GM19452 (cell line): ENCODE measurements at regions not wholly inside any gene's neighbourhood (a gene's known extent, or its start where the extent isn't known, plus 50 kb on each side); places are given as distances from the start of the nearest gene placed in this dataset.

Experiments
- ATAC-seq: cut with Tn5 transposase; IDR thresholded peaks from one replicate; pipeline ENCODE4 v1.9.1; 2021; ENCODE audit not compliant: unreplicated experiment

DNA sequence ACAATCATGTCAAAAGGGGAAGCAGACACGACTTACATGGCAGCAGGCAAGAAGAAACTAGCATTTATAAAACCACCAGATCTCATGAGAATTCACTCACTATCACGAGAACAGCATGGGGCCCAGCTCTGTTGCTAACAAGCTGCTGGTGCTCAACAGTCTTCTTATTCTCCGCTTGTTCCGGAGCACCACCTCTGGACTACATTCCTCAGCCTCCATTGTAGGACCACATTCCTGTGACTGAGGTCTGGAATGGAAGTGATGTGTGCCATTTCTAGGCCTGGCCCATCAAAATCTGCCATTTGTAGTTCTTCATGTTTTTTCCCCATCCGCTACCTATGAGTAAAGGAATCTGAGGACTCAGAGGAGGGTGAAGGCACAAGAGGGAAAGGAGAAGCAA lies 111.5 kb upstream of the PTCHD1 start:
- ATAC-seq = no peak

DNA sequence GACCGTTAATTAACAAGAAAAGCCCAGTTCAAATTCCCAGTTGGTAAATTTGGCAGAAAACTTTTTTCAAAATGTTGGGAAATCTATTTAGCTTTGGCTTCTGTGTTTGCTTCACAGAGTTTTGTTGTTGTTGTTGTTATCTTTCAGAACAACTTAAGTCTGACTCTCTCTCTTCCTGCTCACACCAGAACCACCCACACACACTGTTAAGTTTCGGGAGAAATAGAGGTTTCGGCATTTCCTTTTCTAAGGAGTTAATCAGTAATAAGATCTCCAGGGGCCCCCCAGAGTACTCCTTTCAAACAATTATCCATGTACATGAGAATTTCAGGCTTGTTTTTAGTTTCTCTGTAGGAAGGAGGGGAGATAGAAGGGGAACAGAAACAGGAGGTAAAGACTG lies 106.2 kb upstream of the PTCHD1 start:
- no peak for ATAC-seq

DNA sequence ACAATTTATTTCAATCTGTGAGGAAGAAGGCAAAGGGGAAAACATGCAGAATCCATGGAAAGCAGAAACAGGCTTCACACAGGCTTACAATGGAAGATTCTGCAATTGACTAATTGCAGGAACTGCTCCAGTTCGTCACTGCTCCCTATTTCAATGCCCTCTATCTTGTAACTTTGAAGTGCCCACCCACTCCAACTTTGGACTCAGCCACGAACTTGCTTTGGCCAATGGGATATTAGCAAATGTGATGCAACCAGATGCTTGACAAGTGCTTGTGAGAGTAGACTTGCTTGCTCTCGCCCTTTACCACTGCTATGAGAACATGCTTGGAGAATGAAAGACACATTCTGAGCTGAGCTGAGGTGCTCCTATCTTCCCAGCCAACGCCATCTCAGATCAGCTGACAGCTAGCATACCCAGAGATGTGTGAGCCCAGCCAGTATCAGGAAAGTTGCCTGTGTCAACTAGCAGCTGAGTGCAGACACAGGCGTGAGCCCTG lies 105.7 kb upstream of the PTCHD1 start:
- ATAC-seq = no peak

DNA sequence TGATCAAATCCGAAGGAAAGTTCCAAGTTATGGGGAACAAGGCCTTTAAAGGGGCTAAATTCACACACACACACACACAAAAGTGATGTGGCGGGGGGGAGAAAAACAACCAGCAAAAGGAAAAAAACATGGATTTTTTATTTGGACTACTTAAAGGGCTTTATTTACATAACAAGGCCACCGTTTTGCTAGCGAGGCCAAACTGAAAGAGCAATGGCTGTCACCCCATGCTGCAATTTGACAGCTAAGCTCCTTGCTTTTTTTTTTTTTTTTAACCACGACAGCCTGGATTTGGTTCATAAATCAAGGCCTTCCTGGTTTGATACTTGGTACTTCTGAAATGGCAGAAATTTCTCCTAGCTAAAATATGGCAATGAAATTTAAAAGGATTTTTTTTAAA lies 99.6 kb upstream of the PTCHD1 start:
- ATAC-seq = no peak

DNA sequence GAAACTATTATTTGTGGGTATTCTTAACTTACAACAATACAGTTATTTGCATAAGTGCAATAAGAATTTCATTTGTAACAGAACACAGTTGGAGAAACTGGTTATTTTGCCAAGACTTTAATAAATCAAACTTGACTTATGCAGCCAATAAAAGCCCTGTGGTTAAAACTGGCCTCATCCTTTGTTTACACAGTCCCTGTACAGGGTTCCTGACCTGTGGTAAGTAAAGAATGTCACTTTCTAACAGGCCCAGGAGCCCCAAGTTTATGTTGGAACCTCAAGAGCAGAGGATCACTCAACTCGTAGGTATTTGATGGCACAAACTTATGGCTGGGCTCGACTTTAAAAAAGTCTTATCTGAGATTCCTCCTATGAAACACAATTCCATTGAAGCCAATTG lies 88.6 kb upstream of the PTCHD1 start:
- no peak for ATAC-seq

DNA sequence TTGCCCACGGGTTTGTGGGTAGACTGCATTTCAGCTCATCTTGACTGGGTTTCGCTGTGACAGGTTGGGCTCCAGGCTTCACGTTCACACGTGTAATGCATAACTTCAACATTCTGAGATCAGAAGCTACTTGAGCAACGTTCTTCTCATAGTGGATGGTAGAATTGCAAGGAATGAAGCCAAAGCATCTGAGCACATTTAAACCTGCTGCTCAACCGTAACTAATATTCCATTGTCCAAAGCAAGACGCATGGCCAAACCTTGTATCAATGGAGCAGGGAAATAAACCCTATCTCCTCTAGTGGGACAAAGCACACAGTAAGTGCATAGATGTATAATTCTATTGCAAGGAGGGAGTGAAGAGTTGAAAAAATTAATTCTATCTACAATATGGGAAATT lies 86.5 kb upstream of the PTCHD1 start:
- no peak for ATAC-seq

DNA sequence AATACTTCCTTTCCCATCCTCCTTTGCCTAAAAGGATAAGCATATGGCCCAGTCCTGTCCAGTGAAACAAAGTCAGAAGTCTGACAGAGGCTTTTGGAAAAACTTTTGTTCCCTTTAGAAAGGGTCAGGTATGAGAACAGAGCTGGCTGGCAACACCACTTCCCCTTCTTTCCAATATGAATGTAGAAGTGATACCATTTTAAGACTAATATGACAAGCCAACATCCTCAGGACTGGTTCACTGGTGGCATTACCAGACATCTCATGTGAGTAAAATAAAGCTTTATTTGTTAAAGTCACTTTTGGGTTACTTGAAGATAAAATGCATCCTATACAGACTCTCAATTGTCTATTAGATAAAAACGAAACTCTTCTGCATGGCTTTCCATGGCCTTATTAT lies 83.6 kb upstream of the PTCHD1 start:
- no peak for ATAC-seq

DNA sequence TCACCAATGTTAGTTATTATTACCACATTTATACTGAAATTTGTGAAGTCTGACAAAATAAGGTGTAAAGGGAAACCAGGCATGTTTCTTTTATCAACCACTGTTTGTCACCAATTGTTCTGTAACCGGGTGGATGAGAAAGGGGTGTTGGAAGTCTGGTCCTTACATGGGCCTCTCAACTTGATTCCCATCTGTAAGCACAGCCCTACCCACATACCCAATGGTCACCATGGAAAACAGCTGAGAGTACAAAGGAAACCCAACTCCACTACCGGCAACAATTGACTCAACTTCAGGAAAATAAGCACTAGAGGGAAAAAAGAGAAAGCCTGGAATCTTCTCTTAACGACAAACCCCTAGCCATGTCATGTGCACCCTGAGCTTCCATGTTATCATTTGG lies 70.8 kb upstream of the PTCHD1 start:
- ATAC-seq = no peak

DNA sequence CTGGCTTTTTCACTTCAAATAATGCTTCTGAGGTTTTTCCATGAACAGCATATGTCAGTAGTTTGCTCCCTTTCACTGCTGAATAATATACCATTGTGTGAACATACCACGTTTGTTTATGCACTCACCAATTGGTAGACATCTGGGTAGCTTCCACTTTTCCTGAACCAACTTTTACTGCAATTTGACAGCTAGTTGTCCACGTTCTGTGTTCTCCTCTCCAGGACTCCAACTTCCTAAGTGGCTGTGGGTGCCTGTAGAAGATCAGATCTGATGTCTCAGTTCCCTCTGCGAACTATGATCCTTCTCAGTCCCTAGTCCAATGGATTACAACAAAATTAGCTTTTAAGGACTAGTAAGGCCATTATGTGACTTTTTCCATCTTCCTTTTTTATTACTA lies 64.7 kb upstream of the PTCHD1 start:
- no peak for ATAC-seq

DNA sequence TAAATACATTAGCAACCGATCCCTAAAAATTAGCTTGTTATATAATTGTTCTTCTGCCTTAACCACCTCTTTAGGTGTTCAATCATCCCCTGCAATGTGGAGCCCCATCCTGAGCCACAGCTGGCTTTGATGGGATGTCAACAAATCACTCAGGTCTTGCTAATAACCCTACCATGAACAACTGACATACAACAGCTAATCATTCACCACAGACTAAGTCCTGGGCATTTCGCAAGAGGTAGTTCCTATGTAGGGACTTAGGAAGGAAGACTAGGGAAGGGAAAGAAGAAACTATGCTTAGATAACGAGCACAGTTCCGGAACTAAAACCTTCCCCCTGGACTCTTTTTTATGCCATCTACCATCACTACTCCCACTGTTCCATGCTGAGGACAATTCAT lies 63.6 kb upstream of the PTCHD1 start:
- no peak for ATAC-seq

DNA sequence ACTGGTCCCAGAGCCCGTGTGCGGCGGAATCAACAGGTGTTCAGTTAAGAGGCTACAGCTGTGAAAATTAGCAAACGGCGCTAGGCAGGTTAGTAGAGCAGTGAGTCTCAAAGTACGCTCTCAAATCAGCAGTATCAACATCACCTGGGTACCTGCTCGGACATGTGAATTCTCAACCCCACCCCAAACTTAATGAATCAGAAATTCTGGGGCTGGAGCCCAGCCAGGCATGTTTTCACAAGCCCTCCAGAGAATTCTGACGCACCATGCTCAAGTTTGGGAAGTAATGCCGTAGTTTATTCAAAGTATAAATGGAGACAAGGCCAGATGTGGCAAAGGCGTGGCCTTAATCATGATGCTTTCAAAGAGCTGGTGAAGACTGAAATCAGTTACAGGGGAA lies 58.2 kb upstream of the PTCHD1 start:
- ATAC-seq = no peak
